Hepatic stellate cell (primary cell): ENCODE measurements at regions not wholly inside any gene's neighbourhood (a gene's known extent, or its start where the extent isn't known, plus 50 kb on each side); places are given as distances from the start of the nearest gene placed in this dataset.
"Not testable (repeated sequence)": the region's sequence is repeated elsewhere in the genome, so short reads cannot be mapped to it uniquely, and the experiment has no call there.

Experiments used
- DNase-seq: peaks from one replicate; pipeline ENCODE4 v3.0.0; 2011; ENCODE audit warnings: low spot score

DNA sequence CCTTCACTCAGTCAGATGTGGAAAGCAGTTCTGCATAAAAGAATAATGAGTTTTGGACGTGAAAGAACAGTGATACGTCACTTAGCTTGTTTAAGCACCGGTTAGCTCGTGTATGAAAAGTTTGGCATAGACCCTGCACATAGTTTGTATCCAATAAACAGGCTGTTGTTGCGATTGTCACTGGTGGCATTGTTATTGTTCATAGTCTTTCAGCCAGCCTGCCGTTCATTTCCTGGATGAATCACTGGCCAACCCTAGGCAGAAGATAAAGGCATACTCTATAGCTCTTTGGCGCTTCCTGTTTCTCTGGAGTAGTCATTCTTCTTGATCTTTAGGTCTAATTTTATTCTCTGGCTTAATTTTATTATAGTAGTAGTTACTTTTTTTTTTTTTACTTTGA lies 57.8 kb upstream of the ANKRD30A start:
- DNase-seq, result no peak

DNA sequence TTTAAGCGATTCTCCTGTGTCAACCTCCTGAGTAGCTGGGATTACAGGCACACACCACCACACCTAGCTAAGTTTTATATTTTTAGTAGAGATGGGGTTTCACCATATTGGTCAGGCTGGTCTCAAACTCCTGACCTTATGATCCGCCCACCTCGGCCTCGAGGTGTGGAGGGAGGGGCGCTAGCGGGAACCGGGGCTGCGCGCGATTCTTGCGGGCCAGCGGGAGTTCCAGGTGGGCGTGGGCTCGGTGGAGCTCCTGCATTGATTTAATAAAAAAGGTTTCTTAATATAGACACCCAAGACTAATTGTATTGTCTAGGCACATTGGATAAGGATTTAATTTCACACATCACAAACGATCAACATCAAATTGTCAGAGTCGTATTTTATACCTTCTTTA lies 63.1 kb upstream of the ANKRD30A start:
- DNase-seq, result not testable (repeated sequence)

DNA sequence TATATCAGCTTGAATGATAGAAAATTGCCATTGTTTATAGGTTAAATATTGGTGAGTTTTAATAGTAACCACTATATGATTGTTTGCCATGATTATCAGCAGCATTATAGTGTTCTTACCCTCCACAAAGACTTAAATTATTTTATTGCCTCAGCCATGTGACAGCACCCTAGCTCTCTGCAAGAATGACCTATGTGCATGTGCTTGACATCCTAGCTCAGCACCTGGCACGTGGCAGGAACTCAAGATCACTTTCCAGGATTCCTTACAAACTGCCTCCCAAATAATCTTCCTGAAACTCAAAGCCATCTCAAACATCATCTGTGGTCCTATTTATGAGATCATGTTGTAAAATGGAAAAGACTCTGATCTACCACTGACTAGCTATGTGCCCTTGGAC lies 68.1 kb upstream of the ANKRD30A start:
- no peak for DNase-seq

DNA sequence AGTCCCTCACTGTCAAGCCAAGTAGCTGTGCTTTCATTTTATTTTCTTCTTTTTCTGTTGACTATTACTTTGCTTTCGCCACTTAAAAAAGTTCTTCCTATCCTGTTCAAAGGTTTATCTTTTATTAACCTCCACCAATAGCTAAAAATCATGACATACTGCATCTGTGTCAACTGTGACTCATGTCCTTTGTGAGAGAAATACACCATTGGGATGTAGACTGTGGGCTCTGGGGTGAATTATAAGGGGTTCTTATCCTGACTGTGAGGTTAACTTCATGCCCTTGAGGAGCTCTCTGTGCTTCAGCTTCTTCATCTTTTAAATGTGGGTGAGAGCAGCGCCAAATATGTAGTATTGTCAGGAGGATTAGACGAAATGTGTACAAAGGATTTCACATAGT lies 71.9 kb upstream of the ANKRD30A start:
- DNase-seq, result no peak

DNA sequence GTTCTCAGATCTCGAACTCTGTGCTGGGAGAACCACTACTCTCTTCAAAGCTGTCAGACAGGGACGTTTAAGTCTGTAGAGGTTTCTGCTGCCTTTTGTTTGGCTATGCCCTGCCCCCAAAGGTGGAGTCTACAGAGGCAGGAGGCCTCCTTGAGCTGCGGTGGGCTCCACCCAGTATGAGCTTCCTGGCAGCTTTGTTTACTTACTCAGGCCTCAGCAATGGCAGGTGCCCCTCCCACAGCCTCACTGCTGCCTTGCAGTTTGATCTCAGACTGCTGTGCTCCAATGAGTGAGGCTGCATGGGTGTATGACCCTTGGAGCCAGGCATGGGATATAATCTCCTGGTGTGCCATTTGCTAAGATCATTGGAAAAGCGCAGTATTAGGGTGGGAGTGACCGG lies 75.4 kb upstream of the ANKRD30A start:
- not testable (repeated sequence) for DNase-seq

DNA sequence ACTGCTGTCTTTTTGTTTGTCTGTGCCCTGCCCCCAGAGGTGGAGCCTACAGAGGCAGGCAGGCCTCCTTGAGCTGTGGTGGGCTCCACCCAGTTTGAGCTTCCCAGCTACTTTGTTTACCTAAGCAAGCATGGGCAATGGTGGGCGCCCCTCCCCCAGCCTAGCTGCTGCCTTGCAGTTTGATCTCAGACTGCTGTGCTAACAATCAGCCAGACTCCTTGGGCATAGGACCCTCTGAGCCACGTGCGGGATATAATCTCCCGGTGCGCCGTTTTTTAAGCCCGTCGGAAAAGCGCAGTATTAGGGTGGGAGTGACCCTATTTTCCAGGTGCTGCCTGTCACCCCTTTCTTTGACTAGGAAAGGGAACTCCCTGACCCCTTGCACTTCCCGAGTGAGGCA lies 81.1 kb upstream of the ANKRD30A start:
- DNase-seq, result not testable (repeated sequence)

DNA sequence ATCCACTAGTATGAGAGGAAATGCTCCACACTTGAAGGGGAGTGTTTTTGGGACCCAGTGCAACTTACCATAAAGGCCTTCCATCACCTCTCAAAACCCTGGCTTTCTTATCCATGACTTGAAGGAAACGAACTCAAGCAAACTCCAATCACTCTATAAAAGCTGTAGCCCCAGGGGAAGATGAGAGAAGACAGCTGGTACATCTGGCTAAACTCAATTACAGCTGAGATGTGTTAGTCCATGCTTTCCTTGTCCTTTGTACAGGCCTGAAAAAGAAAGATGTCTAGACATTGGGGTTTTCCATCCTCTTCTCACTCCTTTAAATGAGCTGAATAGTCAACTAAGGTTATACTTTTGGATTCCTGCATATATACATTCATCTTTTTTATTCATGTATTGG lies 89.5 kb upstream of the ANKRD30A start:
- no peak for DNase-seq

DNA sequence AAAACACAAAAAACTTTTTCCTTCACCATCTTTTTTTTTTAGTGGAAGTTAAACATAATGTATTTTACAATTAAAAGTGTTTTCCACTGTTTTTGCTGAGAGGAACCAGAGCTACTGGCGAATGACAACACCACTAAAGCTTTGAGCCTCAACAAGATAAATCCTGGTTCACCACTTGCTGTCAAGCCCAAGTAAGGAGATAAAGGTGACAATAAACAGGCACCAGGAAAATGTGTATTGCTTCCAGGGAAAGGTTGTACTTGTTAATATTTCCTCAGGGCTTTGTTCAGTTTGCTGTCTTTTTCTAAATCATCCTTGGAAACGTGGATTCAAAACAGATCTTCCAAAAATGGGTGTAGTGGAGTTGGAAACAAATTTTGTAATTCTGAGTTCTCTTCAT lies 109.9 kb upstream of the ANKRD30A start:
- no peak for DNase-seq

DNA sequence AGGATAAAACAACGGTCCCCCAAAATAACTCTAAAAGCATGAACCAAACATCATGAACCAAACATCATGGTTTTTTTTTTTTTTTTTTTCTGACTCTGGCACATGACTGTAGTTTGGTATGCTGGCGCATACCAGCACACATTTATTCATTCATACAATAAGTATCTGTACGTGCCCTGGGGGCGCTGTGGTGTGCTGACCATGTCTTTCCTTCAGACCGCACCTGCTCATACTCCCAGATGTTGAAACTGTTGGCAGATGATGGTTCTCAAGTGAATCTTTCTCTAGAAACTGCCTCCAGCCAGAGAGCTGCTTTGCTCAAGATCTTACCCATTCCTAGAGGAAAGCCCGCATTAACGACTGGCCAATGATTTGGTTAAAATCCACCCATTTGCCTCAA lies 114.7 kb upstream of the ANKRD30A start:
- DNase-seq, result no peak

DNA sequence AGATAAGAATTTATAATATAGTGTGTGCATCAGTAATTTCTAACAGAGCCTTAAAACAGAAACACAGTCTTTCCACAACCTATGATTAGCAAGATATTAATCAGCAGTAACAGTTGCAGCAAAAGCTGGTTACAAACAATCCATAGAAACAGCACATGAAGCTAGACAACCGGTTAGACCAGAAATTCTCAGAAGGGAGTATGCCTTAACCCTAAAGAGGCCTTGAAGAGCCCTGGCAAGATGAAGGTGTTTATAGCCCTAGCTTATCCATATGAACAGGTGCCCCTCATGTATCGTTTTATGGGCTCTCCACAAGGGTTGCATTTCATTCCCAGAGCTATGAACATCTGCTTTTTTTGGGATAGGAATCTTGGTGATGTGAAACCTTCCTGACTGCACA lies 117.1 kb upstream of the ANKRD30A start:
- not testable (repeated sequence) for DNase-seq

DNA sequence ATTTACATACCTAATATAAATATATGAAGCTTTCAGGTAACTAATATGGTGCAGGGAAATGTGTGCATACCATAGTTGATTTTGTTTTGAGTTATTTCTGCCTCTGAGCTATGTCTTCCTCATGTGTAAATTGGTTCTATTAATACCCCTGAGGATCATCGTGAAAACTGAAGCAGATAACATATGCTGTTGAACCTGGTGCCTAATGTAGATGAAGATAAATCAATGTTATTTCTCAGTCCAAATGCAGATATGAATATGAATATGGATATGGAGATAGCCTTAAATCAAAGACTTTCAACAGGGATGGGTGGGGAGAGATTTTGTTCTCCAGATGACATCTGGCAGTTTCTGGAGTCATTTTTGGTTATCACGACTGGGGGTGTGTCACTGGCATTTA lies 122.3 kb upstream of the ANKRD30A start:
- DNase-seq, result no peak

DNA sequence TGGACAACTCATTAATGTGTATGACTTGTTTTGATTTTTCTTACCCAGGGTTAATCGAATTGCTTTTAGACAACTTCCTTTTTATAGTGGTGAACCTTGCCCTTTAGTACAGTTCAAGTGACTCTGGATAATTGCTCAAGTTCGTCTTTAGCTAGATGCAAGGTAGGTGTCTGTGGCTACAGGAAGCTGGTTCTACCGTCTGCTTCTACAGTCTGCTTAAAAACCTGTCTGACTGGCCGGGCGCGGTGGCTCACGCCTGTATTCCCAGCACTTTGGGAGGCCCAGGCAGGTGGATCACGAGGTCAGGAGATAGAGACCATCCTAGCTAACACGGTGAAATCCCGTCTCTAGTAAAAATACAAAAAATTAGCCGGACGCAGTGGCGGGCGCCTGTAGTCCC lies 129.6 kb upstream of the ANKRD30A start:
- not testable (repeated sequence) for DNase-seq

DNA sequence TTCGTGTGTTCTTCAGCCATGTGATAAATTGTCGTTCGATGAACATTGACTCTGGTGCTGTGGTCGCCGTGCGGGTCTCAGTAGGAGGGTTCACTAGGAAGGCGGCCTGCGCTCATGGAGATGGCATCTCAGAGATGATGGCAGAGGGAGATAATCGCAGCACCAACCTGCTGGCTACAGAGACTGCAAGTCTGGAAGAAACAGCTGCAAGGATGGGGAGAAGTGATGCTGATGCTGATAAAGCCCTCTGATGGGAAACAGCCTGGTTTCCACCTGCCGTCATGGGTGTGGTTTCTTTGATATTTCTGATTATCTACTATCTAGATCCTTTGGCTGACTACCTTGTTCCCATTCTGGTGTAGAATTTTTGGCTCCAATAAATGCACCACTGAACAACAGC lies 130.5 kb upstream of the ANKRD30A start:
- no peak for DNase-seq

DNA sequence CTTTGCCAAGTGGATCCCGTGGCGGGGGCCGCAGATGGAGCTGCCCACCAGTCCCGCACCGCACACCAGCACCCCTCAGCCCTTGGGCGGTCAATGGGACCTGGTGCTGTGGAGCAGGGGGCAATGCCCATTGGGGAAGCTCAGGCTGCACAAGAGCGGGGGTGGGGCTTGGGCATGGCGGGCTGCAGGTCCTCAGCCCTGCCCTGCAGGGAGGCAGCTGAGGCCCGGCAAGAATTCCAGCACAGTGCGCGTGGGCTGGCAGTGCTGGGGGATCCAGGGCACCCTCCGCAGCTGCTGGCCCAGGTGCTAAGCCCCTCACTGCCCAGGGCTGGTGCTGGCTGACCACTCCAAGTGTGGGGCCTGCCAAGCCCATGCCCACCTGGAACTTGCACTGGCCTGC lies 136.2 kb upstream of the ANKRD30A start:
- DNase-seq, result no peak

DNA sequence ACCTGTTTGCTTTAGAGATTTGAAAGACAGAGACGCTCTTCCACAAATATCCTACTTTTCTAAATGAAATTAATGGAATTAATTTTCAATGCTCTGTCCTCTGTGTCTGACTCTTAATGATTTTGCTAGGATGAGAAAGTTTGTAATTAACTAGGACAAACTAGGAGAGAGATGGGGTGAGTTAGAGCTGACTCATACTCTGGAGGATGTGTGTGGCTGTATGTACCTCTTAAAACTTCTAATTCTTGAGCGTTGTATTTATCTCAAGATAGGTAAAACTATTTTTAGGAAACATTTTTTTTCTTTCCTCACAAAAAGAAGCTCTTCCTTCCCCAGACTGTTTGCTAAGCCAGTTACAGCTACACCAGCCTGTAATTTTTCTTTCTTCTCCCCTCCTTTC lies 178.8 kb upstream of the ANKRD30A start:
- no peak for DNase-seq

DNA sequence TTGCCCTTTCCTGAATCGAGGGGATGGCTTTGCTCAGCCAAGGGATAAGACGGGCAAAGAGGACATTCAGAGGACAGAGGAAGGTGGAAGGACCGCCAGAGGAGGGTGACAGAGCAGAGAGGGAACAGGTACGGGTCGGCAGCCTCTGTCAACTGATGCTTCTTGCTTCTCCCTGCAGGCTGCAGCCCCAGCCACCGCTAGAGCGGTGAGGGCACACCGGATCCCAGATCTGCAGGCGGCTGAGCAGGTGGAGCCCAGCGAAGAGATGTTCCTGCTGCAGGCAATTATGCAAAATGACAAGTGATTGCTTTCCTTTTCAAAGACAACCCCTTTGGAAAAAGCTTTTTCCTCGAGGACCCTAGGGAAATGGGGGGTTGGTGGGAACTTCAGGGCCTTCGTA lies 181.9 kb upstream of the ANKRD30A start:
- DNase-seq, result no peak

DNA sequence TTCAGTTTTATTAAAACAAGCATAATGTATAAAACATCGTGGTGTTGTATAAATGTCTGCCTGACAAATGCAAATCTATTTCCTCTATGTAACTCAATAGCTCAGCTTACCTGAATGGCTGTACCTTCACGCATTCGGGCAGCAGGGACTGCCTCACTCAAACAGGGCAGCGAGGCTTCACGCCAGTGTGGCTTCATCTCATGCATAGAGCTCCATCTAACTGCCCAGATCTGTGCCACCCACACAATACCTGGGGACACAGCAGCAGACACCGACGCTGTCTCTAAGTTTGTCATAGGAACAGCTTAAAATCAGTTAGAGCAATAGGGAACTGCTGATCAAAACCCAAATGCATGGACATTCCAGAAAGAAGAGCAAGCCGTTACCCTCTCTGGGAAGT lies 182.8 kb upstream of the ANKRD30A start:
- DNase-seq, result no peak

DNA sequence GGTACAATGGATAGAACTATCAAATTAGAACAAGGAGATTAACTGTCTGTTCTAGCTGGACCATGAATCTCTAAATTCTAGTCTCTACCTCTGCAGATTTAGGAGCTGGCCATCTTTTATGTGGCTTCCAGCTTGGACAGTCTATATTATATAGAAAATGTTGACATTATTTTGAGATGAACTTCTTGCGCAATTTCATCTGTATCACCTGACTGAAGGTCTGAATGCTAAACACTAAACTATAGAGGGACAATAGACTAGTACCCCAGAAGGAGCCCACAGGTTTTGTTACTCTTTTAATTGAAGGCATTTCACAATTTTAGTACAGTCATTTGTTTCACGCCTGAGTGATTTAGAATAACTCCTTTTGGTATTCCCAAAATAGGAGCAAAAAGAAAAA lies 222.4 kb upstream of the ANKRD30A start:
- DNase-seq, result no peak

DNA sequence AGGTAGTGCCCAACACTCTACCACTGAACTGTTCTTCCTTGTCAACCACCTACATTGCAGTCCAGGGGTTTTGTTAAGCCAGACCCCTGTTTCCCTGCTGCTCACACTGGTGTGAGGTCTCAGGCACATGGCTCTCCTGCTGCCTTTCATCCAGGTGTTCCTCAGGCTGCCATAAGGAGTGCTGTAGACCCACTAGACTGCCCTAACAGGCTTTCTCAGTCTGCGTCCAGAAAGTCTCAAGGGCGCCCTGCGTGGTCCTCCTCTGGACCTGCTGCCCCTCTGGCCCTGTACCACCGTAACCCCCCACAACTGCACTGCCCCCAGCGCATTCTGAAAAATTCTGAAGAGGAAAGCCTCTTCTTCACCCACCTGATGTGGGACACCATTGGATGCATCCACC lies 225.7 kb upstream of the ANKRD30A start:
- DNase-seq, result no peak

DNA sequence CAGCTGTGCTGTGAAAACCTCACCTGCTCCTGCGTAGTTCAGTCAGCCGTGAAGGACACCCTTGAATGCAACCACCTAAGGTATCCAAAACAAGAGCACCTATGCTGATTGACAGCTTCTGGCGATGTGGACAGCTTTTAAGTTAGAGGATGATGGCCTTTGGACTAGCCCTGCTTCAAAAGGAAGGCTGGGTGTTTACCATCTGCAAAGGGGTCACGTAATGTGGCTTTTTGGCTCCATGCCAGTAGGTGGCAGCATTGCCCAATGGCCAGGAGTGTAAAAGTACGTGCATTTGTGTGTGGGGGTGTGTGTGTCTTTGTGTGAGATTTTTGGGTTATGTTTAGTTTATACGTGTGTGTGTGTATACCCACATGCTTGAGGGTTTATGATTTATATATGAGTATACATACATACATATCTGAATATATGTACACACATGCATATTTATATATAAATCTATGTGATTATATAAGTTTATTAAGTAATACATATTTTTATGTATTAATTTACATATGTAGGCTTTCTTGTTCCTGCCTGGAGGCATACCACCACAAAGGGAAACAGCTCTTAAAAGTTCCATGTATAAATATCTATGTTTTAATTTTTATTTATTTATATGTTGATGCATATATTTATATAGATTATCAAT lies 236.3 kb upstream of the ANKRD30A start:
- no peak for DNase-seq

DNA sequence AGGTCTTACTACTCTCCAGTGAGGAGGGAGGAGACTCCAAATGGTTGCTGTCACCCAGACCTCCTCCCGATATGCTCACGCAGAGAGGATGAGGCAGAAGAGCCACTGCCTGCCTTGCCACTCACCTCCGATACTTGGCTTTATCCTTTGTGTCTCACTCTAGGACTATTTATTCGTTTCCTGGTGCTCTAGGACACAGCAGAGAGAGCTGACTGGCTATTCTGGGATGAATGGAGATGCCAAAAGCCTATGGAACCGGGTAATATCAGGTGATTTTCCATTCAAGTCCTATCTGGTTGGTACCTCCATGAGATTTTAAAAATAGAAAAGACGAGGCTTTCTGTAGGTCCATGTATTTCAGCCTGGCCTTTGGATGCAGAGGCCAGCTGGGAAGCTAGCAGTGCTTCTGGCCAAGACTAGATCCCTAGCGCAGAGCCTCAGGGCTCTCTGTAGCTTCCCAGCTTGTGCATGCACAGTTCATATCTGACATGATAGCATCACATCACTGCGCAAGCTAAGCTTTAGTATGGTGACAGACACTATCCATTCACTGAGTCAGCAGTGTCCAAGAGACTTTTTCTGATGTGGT lies 239.0 kb upstream of the ANKRD30A start:
- DNase-seq, result no peak

DNA sequence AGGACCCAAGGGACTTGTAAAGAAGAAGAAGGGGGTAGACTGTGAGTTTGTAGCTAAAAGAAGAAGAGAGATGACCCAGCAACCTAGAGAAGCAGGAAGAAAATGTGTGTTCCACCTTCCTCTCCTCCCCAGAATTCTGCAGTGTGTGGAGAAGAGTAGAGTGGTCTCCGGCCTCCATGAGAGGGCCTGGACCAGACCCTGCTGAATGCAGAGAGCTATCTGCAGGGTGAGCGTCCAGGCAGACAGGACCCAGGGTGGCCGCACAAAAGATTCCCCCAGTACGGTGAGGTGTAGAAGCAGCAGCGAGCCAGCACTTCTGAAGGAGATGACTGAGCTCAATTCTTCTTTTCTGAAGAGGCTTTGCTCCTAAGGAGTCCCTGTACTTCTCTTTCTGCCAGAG lies 239.7 kb upstream of the ANKRD30A start:
- no peak for DNase-seq

DNA sequence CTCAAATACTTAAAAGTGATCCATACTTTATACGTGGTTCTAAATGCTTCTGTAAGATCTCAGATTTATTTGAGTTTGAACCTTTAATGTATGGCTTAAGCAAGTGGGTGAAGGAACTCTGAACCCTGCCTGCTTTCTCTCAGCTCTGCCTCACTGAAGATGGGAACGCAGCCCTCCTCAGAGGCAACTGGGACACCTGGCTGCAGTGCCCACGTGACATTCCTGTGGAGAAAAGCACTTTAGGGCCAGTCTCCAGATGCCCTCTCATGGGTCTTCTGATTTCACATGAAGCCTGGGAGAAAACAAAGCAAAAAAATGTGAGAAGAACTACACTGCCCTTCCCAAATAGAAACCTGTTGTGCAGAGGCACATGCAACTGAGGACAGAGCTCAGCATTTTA lies 242.6 kb upstream of the ANKRD30A start:
- DNase-seq, result no peak

DNA sequence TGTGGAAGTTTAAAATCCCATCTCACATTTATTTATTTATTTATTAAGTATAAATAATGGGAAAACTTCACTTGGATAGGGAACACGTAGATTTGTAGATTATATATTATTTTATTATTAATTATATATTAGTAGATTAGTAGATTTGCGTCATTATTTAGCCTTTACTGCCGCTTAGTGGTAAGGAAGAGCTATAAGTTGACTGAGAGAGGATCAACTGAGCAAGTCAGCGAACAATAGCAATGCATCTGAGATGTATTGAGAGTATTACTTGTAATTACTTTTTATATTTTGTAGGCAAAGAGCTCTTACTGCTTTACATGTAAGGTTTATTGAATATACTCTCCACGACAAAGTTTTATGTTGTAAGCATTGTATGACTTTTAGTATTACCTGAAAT lies 244.5 kb upstream of the ANKRD30A start:
- peak; percentile 7 for DNase-seq
